Epithelial cell of esophagus (primary cell): ENCODE measurements at regions not wholly inside any gene's neighbourhood (a gene's known extent, or its start where the extent isn't known, plus 50 kb on each side); places are given as distances from the start of the nearest gene placed in this dataset.

Experiments used
- DNase-seq: peaks from one replicate; pipeline ENCODE4 v3.0.0; 2010; ENCODE audit warnings: low read depth
- H3K4me3 ChIP-seq: 2 replicates; pipeline ENCODE4 v1.5.1; 2011; ENCODE audit warnings: mild to moderate bottlenecking, low read length, control low read depth
- CTCF ChIP-seq: IDR thresholded peaks from 2 replicates; pipeline ENCODE4 v1.5.1; 2011; ENCODE audit warnings: low read depth, mild to moderate bottlenecking, low read length, control low read depth, inconsistent platforms; ENCODE audit not compliant: insufficient read depth; ENCODE audit errors: missing control alignments

GRCh38 chr4:144298519-144298918 lies 158.0 kb upstream of the GYPA start:
- no peak for DNase-seq
- H3K4me3 ChIP-seq, result no peak overlapping the region
- TF ChIP-seq CTCF, result no peak

GRCh38 chr4:144300616-144301015 lies 160.1 kb upstream of the GYPA start:
- TF ChIP-seq CTCF, result no peak
- no peak overlapping the region for H3K4me3 ChIP-seq
- peak; percentile 69 for DNase-seq

- no peak for TF ChIP-seq CTCF
- DNase-seq, result peak; percentile 86
- no peak overlapping the region for H3K4me3 ChIP-seq
These were observed 162.4 kb upstream of the GYPA start for GRCh38 chr4:144302704-144303536.

- no peak overlapping the region for H3K4me3 ChIP-seq
- no peak for DNase-seq
- no peak for TF ChIP-seq CTCF
These were observed 163.5 kb upstream of the GYPA start for GRCh38 chr4:144304025-144304424.

GRCh38 chr4:144310535-144310934 lies 170.0 kb upstream of the GYPA start:
- no peak overlapping the region for H3K4me3 ChIP-seq
- TF ChIP-seq CTCF, result no peak
- DNase-seq, result no peak

GRCh38 chr4:144313370-144313769 lies 172.9 kb upstream of the GYPA start:
- peak; percentile 80 for DNase-seq
- no peak for TF ChIP-seq CTCF
- H3K4me3 ChIP-seq, result no peak overlapping the region

- no peak overlapping the region for H3K4me3 ChIP-seq
- no peak for TF ChIP-seq CTCF
- no peak for DNase-seq
These were observed 176.4 kb upstream of the GYPA start for GRCh38 chr4:144316869-144317268.
